AG04450 (cell line): ENCODE measurements at regions not wholly inside any gene's neighbourhood (a gene's known extent, or its start where the extent isn't known, plus 50 kb on each side); places are given as distances from the start of the nearest gene placed in this dataset.

Experiments
- CTCF ChIA-PET: fragments of 300-600, 350-600 bp; formaldehyde crosslinking; extraction: SDS; loops from one replicate; lab custom pipeline; 2022; ENCODE audit warnings: antibody characterized with exemption, inconsistent platforms; lab: Charles Lee
- POLR2A ChIA-PET: fragments of 350-600 bp; formaldehyde crosslinking; extraction: SDS; loops from one replicate; lab custom pipeline; 2021; ENCODE audit warnings: antibody characterized with exemption, inconsistent platforms; lab: Yijun Ruan, JAX
- DNase-seq: peaks from one replicate; pipeline ENCODE4 v3.0.0-alpha.2; 2011; ENCODE audit warnings: low read depth, low spot score
- H3K27ac ChIP-seq: one replicate; pipeline ENCODE4 v1.5.1; 2012; ENCODE audit warnings: low read depth, low read length, control low read depth
- H3K27me3 ChIP-seq: one replicate; pipeline ENCODE4 v1.6.0; 2012; ENCODE audit warnings: low read length; ENCODE audit not compliant: control insufficient read depth, insufficient read depth
- H3K4me3 ChIP-seq: 2 replicates; pipeline ENCODE4 v1.5.1; 2011; ENCODE audit warnings: mild to moderate bottlenecking, low read depth, low read length, control low read depth
- H3K9me3 ChIP-seq: 2 replicates; pipeline ENCODE4 v1.5.1; 2012; ENCODE audit warnings: low read length; ENCODE audit not compliant: control insufficient read depth, insufficient read depth
- TF ChIP-seq, protein P1 (sequence below): IDR thresholded peaks from 2 replicates; pipeline ENCODE4 v1.5.1; 2011; ENCODE audit warnings: low read depth, low read length, control low read depth, inconsistent platforms

DNA sequence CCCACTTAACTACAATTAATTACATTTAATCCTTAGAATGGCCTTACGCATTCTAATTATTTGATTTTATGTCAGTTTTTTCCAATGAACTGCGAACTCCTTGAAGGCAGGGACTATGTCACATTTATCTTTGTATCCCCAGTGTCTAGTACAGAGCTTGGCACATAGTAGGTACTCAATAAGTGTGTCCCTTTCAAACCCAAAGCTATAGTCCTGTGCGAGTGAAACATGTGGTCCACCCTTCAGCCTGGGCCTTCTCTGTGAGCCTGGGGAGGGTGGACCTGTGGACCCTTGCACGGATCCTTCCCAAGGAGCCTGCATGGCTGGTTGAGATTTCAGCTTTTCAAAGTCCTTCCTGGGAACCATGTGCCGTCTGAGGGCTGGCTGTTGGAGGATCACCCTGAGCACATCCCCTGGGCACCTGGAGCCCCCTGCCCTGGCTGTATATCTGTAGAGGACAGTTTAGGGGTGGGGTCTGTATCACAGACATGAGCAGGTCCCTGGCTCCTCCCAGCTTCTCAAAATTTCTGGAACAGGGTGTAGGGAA is 103.1 kb downstream of the IER5 start:
- Histone ChIP-seq H3K9me3 (no peaks in the 10 kb centered on the region), H3K27ac (no peak overlapping the region), H3K4me3 (no peak overlapping the region), H3K27me3 (peaks cover 11% of the 10 kb centered on the region)
- ChIA-PET POLR2A (no interaction called here), CTCF (interaction anchor here (0.6 to 8.8 kb wide), 4 partner anchors 232 to 318 kb away, joined by 3 to 106 read pairs (median 4); no protein-coding TSS in a partner anchor)
- TF ChIP-seq, protein P1, sequence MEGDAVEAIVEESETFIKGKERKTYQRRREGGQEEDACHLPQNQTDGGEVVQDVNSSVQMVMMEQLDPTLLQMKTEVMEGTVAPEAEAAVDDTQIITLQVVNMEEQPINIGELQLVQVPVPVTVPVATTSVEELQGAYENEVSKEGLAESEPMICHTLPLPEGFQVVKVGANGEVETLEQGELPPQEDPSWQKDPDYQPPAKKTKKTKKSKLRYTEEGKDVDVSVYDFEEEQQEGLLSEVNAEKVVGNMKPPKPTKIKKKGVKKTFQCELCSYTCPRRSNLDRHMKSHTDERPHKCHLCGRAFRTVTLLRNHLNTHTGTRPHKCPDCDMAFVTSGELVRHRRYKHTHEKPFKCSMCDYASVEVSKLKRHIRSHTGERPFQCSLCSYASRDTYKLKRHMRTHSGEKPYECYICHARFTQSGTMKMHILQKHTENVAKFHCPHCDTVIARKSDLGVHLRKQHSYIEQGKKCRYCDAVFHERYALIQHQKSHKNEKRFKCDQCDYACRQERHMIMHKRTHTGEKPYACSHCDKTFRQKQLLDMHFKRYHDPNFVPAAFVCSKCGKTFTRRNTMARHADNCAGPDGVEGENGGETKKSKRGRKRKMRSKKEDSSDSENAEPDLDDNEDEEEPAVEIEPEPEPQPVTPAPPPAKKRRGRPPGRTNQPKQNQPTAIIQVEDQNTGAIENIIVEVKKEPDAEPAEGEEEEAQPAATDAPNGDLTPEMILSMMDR, result no peak
- no peak for DNase-seq

DNA sequence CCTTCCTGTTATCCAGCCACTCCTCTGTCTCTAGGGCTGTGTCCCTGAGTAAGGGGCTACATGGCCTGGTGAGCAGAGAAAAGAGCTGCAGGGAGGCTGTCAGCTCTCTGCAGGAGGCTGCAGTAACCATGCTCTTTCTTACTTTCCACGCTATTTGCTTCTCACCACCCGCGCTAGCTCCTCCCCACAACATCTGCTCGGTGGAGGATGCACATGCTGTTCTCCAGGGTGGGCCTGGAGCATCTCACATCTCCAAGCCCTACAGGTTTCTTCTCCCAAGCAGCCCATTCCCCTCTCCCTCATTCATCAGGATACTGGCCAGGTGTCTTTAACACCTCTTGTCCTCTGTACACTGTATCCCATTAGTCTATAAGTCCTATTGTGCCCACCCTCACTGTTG is 103.8 kb downstream of the IER5 start:
- Histone ChIP-seq H3K27me3 (peaks cover 10% of the 10 kb centered on the region), H3K27ac (no peak overlapping the region), H3K4me3 (no peak overlapping the region), H3K9me3 (no peaks in the 10 kb centered on the region)
- CTCF ChIA-PET, result interaction anchor here (0.7 to 8.8 kb wide), 3 partner anchors 231 to 238 kb away, joined by 3 to 106 read pairs (median 4); no protein-coding TSS in a partner anchor
- TF ChIP-seq, protein P1, result no peak
- POLR2A ChIA-PET, result no interaction called here
- DNase-seq, result no peak

DNA sequence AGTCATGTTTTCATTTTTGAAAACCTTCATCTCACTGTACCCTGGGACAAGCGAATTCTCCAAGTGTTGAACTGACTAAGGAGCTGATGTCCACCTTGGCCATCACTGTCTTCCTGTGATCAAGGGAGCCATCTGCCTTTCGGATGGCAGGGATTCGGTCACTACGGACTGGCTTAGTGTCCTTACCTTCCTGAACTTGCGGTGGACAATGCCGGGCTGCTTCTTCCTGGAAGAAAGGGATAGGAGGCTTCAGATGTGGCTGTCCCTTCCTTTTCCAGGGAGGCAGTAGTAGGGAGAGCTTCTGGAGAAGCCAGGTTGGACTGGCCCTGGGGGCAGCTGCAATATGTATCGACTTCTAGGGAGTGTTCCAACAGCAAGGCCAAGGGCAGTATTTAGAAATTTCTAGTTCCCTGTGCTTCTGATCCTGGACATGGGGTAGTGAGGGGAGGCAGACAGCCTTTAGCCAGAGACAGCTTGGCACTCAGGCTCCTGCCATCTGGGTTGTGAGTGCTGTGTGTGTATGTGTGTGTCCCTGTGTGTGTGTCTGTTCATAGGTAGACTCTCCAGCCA is 114.6 kb downstream of the IER5 start:
- Histone ChIP-seq H3K27me3 (peaks cover 13% of the 10 kb centered on the region), H3K27ac (no peak overlapping the region), H3K9me3 (no peaks in the 10 kb centered on the region), H3K4me3 (no peak overlapping the region)
- POLR2A ChIA-PET, result no interaction called here
- TF ChIP-seq, protein P1, result no peak
- CTCF ChIA-PET, result interaction anchor here (1.5 to 1.7 kb wide), 2 partner anchors 13 to 222 kb away, joined by 7 to 8 read pairs; no protein-coding TSS in a partner anchor
- no peak for DNase-seq

DNA sequence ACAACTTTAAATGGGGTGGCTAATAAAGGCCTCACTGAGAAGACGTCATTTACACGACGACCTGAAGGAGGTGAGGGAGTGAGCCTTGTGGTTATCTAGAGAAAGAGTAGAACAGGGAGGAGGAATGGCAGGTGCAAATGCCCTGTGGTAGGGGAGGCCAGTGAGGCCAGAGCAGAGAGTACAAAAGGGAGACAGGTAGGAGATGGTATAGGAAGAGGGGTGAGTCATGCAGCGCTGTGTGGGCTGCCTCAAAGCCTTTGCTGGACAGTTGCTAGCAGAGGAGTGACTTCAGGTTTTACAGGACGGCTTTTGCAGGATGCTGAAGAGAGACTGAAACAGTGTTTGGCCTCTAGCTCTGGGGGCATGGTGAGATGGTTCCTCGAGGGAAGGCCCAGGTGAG is 116.0 kb downstream of the IER5 start:
- TF ChIP-seq, protein P1, result no peak
- ChIA-PET POLR2A (no interaction called here), CTCF (no interaction called here)
- no peak for DNase-seq
- no peaks in the 10 kb centered on the region for H3K9me3 ChIP-seq
- H3K27ac ChIP-seq, result no peak overlapping the region
- no peak overlapping the region for H3K4me3 ChIP-seq
- H3K27me3 ChIP-seq, result peaks cover 17% of the 10 kb centered on the region

DNA sequence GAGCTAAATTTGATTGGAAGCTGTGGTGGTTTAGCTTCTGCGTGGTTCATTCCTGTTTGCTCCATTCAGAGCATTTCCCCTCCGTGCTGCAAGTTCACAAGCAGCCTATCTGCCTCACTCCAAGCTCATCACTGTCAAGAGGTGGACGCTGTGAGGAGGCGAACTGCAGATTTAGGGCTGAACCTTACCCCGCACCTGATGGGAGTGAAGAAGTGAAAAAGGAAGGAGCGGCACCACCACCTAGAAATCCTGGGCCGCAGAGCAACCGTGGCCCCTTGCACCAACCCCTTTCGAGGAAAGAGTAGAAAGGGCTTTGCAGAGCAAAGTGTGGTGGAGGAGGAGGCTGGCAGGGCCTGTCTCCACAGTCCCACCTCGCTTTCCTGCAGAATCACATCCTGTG is 117.4 kb downstream of the IER5 start:
- ChIA-PET CTCF (no interaction called here), POLR2A (no interaction called here)
- TF ChIP-seq, protein P1, result no peak
- Histone ChIP-seq H3K4me3 (no peak overlapping the region), H3K9me3 (no peaks in the 10 kb centered on the region), H3K27ac (no peak overlapping the region), H3K27me3 (peaks cover 17% of the 10 kb centered on the region)
- DNase-seq, result no peak
